ENCODE measurements at regions not wholly inside any gene's neighbourhood (a gene's known extent, or its start where the extent isn't known, plus 50 kb on each side); places are given as distances from the start of the nearest gene placed in this dataset.

DNA sequence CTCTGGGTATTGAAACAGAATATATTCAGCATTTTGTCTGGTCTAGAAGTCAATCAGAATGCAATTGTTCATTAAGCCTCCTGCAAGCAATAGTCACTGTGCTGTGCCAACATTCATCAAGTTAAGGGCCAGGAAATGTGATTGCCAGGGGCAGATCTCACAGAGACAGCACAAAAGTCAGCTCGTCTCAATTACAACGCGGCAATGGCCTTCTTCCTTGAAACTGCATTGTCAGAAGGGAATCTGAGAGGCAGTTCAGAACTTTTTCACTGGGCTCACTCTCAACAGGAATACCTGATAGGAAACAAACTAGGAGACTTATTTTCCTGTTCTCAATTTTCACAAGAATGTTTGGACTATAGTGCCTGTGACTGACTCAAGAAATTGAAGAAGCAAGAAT, 131.1 kb upstream of the NR3C2 start:
- no peak for TF ChIP-seq POLR2A (IDR thresholded peaks at IDR 0.05; ENCODE audit: insufficient read depth in 1 of 2, low read depth in 2 of 2, low read length in 2 of 2)
- TF ChIP-seq ZNF121 (CRISPR knock-in tag; IDR thresholded peaks at IDR 0.05), result no peak
- TF ChIP-seq KDM1A (CRISPR knock-in tag; IDR thresholded peaks at IDR 0.05), result no peak
- TF ChIP-seq EP300 (IDR thresholded peaks at IDR 0.05; ENCODE audit: low read depth in 2 of 2, low read length in 2 of 2), result no peak
- TF ChIP-seq EP300 (CRISPR knock-in tag; IDR thresholded peaks at IDR 0.05; ENCODE audit: borderline replicate concordance), result no peak
- no peak for TF ChIP-seq SOX6 (IDR thresholded peaks at IDR 0.05)
- TF ChIP-seq SOX6 (CRISPR knock-in tag; IDR thresholded peaks at IDR 0.05), result no peak
- TF ChIP-seq, protein P1, sequence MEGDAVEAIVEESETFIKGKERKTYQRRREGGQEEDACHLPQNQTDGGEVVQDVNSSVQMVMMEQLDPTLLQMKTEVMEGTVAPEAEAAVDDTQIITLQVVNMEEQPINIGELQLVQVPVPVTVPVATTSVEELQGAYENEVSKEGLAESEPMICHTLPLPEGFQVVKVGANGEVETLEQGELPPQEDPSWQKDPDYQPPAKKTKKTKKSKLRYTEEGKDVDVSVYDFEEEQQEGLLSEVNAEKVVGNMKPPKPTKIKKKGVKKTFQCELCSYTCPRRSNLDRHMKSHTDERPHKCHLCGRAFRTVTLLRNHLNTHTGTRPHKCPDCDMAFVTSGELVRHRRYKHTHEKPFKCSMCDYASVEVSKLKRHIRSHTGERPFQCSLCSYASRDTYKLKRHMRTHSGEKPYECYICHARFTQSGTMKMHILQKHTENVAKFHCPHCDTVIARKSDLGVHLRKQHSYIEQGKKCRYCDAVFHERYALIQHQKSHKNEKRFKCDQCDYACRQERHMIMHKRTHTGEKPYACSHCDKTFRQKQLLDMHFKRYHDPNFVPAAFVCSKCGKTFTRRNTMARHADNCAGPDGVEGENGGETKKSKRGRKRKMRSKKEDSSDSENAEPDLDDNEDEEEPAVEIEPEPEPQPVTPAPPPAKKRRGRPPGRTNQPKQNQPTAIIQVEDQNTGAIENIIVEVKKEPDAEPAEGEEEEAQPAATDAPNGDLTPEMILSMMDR (CRISPR knock-in tag; IDR thresholded peaks at IDR 0.05), result no peak
- TF ChIP-seq SOX5 (CRISPR knock-in tag; IDR thresholded peaks at IDR 0.05; ENCODE audit: borderline replicate concordance), result no peak
- no peak for TF ChIP-seq GTF2F1 (IDR thresholded peaks at IDR 0.05; ENCODE audit: low read length)
- no peak for TF ChIP-seq CCDC6 (CRISPR knock-in tag; IDR thresholded peaks at IDR 0.05)
- TF ChIP-seq ONECUT2 (CRISPR knock-in tag; IDR thresholded peaks at IDR 0.05), result no peak
- TF ChIP-seq EZH2 (conservative IDR thresholded peaks at IDR 0.05; ENCODE audit: low read depth, low read length), result no peak
- TF ChIP-seq POLR2AphosphoS5 (IDR thresholded peaks at IDR 0.05; ENCODE audit: low read depth, low read length), result no peak
- no peak for TF ChIP-seq RELA (CRISPR knock-in tag; IDR thresholded peaks at IDR 0.05)
- no peak for TF ChIP-seq ESRRA (CRISPR knock-in tag; IDR thresholded peaks at IDR 0.05; ENCODE audit: low read depth)

Measured in HepG2 (cell line).